NCI-H345 treated with DMSO at 0.1 percent for 48 hours (cell line): ENCODE measurements at regions not wholly inside any gene's neighbourhood (a gene's known extent, or its start where the extent isn't known, plus 50 kb on each side); places are given as distances from the start of the nearest gene placed in this dataset.

Experiments
- DNase-seq: peaks from one replicate; lab custom pipeline; 2025; ENCODE audit not compliant: unreplicated experiment; lab: John Stamatoyannopoulos, UW

DNA sequence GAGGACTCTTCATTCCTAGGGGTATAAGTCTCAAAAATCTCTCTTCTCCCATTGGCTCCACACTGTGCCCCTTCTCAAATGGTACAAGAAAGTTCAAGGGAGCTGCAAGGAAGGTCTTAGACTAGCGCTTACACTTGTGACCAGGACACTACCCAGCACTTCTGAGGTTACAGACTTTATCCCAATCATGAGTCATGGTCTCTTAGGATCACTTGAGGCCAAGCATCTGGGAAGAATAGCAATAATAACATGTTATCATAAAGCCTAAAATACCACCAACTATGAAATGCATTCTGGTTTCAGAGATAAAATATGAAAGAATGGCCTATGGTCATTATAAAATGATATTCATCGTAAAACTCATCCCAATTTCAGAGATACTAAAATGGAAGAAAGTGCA lies 309.9 kb upstream of the PKDCC start:
- DNase-seq: no peak

DNA sequence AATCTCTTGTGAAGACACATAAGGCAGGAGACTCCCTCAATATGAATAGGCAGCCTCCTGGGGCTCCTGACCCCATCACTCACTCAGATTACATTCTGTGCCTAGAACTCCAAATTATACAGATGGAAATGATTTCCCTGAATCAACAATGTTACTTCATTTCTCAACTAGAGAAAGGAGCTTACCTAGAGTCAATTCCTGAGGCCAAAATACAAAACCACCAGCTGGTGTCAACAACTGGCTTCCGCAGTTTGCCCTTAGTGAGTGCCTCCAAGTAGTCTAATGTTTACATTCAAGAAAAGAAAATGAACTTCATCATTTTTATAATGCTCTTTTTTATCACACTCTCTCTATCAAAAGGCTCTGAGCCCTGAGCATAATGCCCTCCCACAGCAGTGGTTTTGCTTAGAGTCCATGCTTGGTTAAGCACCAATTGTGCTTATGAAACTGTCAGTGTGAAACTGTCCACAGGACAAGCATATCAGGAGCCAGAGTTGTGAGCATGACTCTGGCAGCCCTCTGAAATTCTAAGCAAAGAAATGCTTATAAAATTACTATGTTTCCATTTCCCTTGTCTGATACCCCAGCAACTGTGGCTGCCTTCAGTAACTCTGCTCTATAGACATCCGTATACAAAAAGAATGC lies 305.7 kb upstream of the PKDCC start:
- DNase-seq: no peak

DNA sequence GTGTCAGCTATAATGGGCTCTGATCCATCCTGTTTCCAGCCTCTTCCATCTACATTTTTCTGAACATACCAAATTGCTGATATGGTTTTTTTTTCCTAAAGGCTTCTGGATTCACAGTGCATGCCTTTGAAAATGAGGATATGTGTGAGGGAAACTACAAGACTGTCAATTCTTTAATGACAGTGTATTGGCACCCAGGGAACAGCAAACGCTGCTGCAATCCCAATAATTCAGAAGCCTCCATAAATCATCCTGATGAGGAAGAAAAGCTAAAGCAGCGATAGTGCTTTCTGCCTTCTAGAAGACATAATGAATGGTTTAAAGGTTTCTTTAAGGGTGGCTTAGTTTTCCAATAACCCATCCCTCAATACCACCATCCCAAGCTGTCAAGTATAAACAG lies 304.5 kb upstream of the PKDCC start:
- DNase-seq: no peak

DNA sequence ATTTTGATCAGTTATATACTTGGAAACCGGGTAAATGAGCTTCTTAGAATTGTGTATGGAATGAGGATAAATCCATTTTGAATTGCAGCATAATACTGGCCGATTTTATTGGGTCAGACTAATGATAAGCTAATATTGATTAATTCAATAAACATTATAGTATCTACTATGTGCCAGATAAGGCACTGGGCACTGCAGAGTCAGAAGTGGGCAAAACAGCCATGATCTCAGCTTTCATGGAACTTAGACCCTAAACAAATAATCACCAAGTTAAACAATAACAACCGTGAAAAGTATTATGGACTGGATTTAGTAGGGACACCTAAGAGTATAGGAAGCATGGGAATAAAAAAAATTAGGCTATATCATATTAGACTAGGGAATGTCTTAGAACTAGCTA lies 297.0 kb upstream of the PKDCC start:
- no peak for DNase-seq

DNA sequence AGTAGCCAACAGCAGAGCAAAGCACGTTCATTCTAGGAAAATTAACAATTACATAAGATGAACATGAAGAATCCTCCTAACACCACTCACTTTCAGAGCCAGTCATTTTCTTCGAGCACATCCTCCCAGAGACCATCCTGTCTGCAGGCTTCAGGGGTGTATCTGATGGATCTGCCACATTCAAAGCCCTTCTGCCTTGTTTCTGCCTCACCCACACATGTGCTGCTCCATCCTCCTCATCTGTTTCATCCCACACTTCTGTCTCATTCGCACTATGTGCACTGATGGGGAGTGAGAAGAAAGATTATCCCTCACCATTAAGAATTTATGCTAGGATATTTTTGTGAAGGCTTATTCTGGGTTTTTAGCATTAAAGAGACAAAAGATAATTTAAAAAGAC lies 287.9 kb upstream of the PKDCC start:
- no peak for DNase-seq

DNA sequence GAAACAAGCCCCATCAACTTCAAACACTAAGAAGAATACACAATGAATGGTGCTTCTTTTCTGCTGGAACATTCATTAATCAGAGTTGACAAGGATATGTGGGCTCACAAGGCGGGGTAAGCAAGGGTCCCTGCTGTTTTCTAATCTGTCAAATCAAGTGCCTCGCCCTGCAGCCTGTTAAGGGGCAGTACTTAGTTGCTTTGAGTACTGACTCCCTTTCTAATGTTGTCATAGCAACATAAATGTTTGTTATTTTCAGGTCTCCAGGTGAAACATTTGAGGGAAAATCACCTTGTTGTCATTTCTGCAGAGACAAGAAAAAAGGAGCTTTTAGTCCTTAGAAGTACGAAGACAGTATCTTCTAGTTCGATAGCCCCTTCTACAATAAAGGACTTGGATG lies 284.7 kb upstream of the PKDCC start:
- DNase-seq: peak; percentile 34

DNA sequence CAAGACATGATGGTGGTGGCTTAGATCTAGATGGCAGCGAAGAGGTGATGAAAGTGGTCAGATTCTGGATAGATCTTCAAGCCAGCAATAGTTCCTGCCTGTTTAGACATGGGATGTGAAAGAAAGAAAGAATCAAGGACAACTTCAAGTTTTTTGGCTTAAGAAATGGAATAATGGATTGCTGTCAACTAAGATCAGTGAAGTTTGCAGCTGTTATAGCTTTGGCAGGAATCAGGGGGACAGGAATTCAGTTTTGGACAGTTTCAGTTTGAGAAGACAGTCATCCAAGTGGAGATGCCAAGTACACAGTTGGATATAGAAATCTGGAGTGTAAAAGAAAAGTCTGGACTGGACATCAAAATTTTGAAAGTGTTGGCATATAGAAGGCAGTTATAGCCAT lies 283.7 kb upstream of the PKDCC start:
- DNase-seq: no peak

DNA sequence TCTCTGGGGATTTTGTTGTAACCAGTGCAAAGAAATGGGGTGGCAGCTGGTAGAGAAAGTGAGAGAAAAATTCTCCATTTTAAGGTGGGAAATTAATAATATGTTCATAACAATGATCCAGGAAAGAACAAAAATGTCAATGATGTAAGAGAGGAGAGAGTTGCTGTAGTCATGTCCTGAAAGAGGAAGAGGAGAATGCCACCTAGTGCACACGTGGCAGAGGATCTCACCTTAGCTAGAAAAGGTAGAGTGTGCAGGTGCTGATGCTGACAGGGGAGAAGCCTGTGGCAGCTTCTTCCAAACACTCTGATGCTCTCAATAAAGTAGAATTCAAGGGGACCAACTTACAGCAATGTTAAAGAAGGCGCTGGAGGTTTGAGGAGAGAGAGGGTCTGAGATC lies 282.9 kb upstream of the PKDCC start:
- DNase-seq: no peak

DNA sequence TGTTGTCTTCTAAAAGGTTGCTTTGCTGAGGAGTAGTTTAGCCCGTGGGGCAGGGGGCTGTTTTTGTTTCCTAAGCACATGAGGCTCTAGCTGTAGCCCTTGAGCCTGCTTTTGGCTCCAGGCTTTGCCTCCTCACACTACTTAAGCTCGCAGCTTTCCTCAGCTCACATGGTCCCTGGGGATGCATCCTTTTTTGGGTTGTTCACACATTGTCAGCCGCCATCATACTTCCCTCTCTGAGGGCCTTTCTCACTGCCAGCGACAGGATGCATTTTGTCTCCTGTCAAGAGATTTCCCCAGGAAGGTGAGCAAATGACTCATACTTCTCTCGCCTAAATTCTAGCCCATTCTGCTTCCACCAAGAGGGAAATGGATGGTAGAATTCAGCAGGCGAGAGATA lies 279.5 kb upstream of the PKDCC start:
- no peak for DNase-seq

DNA sequence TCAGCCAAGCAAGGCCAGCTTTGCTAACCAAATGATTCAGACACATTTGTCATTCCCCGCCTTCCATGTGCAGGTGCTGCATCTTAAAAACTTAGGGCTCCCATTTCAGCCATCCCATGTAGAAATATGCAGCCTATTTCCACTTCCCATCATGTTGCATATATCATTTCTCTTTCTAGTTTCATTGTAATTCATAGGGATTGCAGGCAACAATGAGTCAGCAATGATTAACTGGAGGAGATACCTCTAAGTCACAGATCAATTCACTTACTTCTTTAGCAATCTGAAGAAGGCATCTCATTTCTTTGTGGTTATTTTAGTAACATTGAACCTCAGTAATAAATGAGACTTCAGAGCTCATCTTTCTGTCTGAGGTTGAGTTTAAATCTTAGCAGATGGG lies 276.1 kb upstream of the PKDCC start:
- no peak for DNase-seq

DNA sequence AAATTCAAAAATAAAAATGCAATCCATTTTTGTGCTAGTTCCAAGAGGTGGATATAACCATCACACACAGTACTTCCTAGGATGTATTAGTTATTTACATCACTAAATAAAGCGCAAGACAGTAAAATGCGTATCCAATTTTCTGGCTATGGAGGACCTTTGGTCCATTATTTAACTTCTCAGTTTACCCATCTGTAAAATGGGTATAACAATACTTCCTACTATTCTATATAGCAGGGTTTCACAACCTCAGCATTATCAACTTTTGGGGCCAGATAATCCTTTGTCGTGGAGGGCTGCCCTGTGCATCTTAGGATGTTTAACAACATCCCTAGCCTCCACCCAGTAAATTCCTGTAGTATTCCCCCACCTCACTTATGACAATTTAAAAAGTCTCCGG lies 275.1 kb upstream of the PKDCC start:
- DNase-seq: no peak

DNA sequence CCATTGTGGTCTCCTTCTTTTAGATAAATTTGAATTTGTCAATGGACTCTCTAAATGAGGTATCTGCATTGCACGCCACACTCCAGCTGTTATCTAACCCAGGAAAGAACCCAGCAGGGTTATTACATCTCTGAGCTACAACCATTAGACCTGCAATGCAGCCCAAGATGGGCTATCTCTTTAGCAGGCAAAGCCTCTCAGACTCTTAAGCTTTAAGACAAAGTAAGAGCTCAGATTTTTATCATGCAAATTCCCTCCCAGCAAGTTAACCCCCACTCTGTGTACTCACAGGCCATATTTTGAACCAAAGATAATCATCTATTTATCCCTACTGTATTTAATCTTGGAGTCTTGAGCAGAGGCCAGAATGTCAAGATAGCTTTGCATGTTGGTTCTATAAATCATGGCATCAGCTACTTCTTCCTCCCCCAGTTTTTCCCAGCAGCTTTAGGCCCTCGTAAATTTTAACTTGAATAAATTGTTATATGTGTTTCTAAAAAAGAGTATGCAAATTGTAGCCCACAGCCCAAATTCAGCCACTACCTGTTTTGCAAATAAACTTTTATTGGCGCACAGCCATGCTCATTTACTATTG lies 273.7 kb upstream of the PKDCC start:
- no peak for DNase-seq

DNA sequence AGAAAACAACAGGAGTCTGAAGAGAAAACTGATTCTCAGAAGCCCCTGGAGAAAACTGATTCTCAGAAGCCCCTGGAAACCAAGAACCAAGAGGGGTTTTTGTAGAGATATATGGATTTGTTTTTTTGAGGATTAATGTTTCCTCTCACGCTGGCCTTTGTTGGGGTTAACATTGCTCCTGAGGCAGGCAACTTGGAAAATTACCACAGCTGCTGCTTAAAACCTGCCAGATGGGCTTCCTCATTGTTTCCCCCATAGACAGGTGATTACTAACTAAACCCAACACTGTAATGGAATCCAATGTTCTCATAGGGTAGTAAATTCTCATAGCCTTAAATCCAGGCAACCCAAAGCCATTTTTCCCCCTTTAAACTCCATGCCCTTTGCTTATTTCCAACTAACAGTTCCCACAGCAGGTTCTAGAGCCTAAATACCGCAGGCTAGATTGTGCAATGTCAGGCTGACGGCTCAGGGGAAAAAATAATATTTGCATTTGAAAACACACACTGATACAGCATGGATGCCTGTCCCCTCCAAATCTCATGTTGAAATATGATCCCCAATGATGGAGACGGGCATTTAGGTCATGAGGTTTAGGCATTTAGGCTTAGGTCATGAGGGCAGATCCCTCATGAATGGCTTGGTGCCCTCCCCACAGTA lies 272.3 kb upstream of the PKDCC start:
- no peak for DNase-seq

DNA sequence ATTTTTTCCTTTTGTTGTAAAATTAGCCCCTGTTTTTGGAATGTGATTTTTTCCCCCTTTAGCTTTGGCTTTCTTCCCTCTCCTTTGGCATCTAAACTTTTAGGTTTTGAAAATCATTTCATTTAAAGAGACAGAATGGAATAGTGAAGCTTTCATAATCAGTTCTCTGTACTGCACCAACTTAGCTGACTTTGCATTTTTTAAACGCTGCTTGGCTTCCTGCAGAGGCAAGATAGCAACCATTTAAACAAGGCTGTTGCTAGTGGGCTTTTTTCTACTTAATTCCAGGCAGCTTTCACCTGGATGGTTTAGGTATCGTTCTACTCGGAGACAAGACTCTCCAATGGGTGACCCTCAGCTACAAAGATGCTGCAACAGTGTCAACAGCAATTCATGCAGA lies 267.9 kb upstream of the PKDCC start:
- DNase-seq: no peak

DNA sequence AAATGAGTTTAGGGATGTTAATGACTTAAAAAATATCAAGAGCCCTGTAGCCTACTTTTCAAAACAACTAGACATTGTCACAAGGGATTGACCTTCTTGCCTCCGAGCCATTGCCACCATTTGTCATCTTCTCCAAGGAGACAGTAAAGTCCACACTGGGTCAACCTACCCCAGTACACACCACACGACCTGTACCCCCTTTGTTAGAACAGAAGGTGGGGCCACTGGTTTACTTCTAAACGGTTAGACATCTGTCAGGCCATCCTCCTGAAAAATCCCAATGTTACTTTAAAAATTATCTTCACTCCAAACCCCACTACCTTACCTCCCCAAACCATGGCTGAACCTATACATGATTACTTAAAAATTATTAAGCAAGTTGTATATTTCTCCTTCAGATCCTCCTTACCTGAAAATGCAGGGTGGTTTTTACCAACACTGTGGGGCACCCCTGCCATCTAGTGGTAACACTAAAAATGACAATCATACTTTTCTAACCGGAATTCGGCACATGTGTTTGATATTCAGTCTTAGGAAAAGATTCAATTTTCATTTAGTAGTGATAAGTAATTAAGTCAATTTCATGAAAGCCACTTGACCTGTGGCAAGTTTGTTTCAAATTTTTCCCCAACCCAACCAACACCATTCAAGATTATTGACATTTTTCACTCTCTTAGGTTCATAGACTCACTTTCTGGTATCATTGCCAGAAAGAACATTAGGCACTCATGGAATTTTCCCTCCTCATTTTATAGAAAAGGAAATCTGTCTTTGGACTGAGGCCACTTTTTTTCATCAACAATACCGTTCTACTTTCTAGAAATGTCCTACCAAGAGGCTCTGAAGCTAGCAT lies 265.3 kb upstream of the PKDCC start:
- peak; percentile 35 for DNase-seq

DNA sequence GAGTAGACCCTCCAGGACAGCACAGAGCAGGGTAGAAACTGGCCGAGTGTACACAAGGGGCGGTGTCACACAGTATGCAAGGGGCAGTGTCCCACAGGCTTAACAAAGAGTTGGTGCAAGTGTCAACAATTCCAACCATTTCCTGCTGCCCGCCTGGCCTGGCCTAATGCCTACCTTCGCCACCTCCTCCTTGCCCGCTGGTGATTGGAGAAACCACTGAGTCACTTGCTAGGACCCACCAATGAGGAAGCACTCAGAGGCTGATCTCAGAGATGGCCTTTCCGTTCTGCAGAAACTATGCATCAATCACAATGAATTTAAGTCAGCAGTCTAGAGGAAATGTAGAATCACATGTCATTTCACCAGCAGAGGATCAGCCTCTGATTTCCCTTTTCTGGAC lies 263.3 kb upstream of the PKDCC start:
- no peak for DNase-seq

DNA sequence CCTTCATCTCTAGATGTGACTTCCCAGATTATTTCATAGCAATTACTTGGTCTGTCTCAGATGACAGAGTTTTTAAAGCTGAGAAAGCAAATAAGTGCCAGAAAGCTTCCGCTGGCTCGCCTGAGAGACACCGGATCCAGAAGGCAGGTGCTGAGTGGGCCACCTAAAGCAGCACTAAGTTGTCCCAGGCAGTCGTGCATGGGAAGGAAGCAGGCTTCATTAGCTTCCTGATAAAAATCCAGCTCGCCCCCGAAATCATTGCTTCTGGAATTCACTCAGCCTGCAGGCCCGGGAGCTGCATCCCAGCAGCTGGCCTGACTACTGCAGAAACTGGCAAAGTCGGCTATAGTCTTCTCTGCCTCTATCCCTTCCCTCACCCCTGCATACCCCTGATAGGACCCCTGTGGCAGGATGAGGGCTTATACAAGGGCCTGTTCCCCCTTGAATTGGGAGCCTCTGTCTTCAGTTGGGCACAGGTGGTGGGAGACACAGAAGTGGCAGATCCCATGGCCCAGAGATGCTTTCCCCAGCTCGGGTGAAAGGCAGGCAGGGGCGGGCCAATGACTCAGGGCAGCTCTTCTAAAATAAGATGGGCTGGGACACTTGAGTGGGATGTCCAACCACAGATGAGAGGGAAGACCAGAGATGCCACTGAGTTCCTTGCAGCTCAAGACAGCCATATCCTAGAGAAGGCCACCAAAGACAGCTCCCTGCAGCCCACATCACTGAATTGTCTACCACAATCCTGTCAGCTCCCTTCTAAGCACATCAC lies 262.4 kb upstream of the PKDCC start:
- no peak for DNase-seq

DNA sequence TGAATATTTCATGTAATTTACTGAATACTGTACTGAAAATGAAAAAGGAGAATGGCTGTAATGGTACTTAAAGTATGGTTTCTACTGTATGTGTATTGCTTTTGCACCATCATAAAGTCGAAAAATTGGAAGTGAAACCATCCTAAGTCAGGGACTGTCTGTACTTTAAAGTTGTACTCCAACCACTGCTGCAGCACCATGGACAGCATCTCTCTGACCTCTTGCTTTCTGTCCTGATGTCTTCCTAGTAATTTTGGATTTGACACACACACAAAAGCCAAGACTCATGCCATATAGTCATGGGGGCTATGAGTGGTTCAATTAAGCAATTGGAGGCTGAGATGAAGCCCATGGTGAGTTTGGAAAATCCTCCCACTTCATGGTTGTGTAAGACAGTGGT lies 256.3 kb upstream of the PKDCC start:
- DNase-seq: no peak

DNA sequence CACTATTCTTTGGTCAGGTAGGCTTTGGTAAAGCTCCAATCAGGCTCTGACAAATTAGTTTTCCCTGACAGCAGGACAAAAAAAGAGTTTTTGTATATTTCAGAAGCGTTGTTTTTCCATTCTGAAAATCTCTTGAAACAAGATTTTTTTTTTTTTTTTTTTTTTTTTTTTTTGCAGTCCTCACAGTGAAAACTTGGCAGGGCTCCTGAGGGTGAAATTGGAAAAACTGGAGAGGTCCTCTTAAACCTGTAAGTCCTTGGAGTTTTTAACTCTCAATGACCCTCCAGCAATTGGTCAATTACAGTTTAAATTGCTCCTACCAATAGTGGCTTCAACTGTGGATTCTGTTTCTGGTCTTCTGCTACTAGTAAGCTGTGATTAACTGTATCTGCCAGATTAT lies 244.5 kb upstream of the PKDCC start:
- DNase-seq: no peak

DNA sequence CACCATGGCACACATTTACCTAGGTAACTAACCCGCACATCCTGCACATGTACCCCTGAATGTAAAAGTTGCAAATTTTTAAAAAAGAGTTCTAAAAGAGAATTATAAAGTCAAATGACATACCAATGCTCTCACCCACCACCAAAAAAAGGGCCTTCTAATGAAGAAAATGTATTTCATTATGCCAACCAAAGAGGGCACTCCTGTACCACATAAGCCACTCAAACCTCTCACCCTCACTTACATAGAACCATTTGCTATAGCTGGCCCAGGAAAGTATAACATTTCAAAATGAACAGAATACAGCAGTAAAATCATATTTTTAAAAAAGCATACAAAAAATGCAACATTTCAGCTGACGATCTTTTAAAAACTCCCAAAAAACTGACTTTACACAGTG lies 241.5 kb upstream of the PKDCC start:
- DNase-seq: no peak

DNA sequence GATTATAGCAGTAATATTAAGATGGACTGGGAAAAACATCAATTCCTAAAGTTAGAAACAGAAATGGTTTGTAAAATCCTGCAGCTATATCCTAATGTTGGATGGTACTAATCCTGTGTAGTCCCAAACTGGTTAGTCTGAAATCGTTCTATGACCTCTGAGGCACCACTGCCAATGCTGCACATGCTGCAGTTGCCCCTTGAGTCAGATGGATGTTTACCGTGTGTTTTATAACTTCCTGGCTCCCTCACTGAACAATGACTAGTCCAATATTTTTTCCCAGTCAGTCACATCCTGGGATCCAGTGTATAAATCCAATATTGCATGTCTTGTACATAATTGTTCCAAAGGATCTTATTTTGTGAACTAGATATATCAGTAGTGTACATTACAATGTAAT lies 226.7 kb upstream of the PKDCC start:
- no peak for DNase-seq
